ENCODE measurements at regions not wholly inside any gene's neighbourhood (a gene's known extent, or its start where the extent isn't known, plus 50 kb on each side); places are given as distances from the start of the nearest gene placed in this dataset.

DNA sequence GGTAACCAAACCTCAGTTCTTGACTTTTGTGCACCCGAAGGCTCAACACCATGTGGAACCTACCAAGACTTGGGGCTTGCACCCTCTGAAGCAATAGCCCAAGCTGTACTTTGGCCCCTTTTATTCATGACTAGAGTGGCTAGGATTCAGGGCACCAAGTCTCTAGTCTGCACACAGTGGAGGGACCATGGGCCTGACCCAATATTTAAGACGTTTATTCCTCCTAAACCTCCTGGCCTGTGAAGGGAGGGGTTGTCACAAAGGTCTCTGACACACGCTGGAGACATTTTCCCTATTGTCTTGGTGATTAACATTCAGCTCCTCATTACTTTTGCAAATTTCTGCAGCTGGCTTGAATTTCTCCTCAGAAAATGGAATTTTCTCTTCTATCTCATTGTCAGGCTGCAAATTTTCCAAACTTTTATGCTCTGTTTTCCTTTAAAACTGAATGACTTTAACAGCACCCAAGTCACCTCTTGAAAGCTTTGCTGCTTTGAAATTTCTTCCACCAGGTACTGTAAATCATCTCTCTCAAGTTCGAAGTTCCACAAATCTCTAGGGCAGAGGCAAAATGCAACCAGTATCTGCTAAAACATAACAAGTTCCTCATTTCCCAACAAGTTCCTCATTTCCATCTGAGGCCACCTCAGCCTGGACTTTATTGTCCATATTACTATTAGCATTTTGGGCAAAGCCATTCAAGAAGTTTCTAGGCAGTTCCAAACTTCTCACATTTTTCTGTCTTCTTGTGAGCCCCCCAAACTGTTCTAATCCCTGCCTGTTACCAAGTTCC, 481.4 kb upstream of the BTBD3 start:
- TF ChIP-seq POLR2A (IDR thresholded peaks at IDR 0.05; ENCODE audit: low read length) (no peak), GATA1 (IDR thresholded peaks at IDR 0.05; ENCODE audit: low read depth, low read length) (no peak)

DNA sequence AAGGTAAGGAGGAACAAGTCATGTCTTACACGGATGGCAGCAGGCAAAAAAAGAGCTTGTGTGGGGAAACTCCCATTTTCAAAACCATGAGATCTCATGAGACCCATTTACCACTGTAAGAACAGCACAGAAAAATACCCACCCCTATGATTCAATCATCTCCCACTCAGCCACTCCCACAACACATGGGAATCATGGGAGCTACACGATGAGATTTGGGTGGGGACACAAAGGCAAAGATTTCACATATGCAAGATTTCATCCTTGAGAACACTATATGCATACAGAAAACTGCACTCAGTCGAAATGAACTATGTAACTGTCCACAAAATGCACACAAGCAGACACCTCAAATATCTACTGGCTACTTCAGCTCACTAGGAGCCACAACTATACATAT, 480.6 kb upstream of the BTBD3 start:
- TF ChIP-seq GATA1 (IDR thresholded peaks at IDR 0.05; ENCODE audit: low read depth, low read length) (no peak), POLR2A (IDR thresholded peaks at IDR 0.05; ENCODE audit: low read length) (no peak)
- DNase-seq = no peak

More for the DNA sequence above, 481.4 kb upstream of the BTBD3 start:
- no peak for DNase-seq

DNA sequence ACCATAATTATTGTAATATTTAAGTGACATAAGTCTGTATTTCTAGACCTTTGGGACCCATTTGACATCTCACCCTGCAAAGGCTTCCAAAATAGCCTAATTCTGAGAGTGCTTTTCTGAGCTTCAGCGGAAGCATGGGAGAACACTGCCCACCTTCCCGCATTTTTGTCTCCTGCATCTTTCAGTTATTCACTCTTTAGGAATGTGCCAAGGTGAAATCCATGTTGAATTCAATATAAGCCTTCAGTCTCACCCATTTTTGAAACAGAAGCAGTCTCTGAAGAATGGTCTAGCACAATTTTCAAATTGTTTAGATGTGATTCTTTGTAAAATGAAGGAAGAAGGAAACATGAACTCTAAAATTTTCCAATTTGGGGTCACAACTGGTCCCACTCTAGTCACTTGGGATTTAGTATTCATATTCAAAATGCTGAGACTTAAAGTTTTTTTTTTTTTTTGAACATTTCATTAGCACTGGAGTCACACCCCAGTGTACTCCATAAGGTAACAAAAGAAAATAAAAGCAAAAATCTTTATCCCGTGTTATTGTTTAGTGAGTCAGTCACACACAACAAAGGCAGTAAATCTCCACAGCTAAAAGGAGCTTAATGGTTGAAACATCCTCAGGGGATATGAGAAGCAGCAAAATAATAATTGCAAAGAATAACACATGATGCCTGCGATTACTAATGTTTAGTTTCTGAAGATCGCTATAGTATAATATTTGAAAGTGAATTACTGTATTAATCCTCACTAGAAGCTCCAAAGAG, 479.9 kb upstream of the BTBD3 start:
- no peak for TF ChIP-seq GATA1 (IDR thresholded peaks at IDR 0.05; ENCODE audit: low read depth, low read length)
- no peak for TF ChIP-seq POLR2A (IDR thresholded peaks at IDR 0.05; ENCODE audit: low read length)
- DNase-seq = no peak

DNA sequence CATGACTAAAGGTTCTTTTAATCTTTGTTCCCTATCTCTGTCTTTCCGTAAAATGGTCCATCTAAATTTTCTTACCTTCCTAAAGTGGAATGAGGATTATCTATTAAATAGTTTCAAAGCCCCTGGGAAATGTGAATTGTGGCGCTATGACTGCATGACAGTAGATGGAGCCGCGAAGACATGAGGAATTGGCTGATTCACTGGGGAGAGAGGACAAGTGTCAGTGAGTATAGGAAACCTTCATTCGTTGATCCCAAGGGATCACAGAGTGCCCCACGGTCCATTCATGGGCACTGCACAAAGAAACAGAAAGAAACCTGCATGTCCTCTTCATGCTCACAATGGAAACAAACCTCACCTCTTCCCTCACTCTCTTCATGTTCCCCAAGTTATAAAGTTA, 479.3 kb upstream of the BTBD3 start:
- TF ChIP-seq POLR2A (IDR thresholded peaks at IDR 0.05; ENCODE audit: low read length) (no peak), GATA1 (IDR thresholded peaks at IDR 0.05; ENCODE audit: low read depth, low read length) (no peak)
- no peak for DNase-seq

DNA sequence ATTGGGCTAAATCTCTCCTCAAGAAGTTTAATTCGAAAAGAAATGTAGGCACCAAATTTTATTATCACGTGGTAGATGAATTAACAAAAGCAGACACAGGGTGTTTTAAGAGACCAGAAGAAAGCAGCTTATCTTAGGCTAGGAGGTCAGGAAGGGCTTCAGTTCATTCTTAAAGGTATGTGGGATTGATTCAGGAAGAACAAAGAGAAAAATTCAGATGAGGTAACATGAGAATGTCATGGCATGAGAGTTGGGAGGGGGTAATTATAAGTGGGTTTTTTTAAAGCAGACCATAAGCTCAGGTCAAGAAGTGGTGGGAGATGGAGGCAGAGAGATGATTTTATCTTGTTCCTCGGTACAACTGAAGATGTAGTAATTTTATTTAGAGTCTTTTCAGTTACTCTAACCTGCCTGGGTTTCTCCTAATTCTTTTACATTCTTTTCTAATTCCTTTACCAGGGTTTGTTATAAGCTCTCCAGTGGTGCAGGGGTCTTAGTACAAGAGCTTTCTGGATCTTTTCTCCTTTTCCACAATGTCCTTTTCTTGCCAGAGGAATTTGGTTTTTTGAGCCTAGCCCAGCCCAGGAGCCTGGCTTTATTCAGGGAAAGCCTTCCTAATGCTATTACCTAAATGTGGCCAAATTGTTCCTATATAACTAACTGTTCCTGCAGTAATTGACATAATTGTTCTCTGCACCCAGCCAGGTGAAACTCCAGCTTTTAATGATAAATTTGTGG, 474.1 kb upstream of the BTBD3 start:
- no peak for DNase-seq
- TF ChIP-seq POLR2A (IDR thresholded peaks at IDR 0.05; ENCODE audit: low read length) (no peak), GATA1 (IDR thresholded peaks at IDR 0.05; ENCODE audit: low read depth, low read length) (no peak)

DNA sequence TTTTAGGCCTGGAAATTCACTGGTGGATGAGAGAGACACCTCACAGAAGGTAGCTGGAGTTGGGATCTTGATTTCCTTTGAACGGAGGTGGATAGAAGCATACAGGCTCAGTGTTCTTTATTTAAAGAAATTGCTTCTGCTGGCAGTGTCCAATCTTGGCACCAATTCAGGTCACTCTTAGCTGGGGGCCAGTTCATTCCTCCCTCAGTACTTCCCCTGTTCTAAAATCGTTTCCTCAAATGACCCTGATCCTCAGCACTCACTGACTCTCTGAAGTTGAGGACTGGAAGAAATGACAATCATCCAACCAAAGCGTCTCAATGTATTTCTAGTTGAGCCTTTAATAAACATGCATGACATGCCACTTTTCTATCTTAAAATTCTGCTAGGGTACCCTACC, 472.5 kb upstream of the BTBD3 start:
- TF ChIP-seq GATA1 (IDR thresholded peaks at IDR 0.05; ENCODE audit: low read depth, low read length) = no peak
- no peak for TF ChIP-seq POLR2A (IDR thresholded peaks at IDR 0.05; ENCODE audit: low read length)
- DNase-seq = no peak

DNA sequence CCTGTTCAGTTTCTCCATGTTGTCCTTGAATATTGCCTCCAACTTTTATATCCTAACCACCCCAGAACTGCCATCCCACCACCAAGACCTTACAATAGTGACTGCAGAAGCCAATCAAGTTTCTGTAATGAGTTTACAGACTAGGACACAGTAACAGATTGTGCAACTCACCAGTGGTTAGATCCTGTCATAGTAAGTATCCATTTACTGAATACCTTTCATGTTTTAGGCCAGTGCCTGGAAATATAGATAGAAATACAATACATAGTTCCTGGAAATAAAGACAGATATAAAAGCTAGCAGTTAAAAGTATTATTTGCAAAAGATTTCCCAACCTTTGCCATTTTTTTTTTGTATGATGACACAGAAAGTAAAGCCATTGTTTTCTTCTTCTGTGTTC, 471.8 kb upstream of the BTBD3 start:
- no peak for DNase-seq

DNA sequence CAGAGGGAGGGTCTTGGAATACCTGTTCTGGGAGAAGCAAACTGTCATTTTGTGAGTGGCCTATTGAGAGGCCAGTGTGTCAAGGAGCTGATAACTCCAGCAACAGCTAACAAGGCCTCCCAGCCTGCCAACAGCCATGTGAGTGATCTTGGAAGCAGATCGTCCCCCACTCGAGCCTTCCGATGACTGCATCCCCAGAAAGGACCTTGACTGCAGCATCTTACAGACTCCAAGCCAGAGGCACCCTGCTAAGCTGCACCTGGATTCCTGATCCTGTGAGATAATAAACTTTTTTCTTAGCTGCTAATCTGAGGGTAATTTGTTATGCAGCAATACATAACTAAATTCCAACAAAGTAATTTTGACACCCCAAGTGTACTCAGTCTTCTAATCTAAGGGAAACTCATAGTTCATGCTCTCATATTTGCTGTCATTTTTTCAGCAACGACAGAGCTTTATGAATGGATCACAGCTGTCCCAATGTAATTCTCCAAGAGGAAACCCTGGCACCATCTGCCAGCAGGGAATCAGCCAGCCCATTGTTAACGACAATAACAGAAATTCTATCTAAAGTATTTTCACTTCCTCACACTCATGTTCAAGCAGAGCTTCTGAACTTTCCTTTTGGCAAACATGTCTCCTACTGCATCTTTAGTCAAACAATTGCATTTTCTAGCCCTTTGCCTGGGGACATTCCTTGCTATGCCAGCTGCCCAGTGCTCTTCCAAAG, 470.2 kb upstream of the BTBD3 start:
- no peak for DNase-seq
- TF ChIP-seq POLR2A (IDR thresholded peaks at IDR 0.05; ENCODE audit: low read length) = no peak
- TF ChIP-seq GATA1 (IDR thresholded peaks at IDR 0.05; ENCODE audit: low read depth, low read length) = no peak

More for the DNA sequence above, 471.8 kb upstream of the BTBD3 start:
- TF ChIP-seq GATA1 (IDR thresholded peaks at IDR 0.05; ENCODE audit: low read depth, low read length) (no peak), POLR2A (IDR thresholded peaks at IDR 0.05; ENCODE audit: low read length) (no peak)

DNA sequence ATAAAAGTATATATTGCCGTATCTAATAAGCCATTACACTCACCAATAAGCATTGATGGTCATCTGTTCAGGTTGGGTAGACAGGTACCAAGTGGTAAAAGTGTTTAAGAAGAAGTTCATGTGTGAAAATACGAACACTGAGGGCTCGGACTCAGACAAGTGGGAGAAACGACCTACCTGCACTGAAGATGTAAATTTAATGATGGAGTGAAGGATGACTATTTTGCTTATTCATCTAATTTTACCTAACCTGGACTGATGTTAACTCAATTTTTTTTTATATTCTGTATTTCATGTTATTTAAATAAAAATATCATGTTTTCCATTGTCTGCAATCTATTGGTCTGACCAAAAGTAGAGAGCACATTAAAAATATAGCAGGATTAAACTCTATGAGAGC, 469.1 kb upstream of the BTBD3 start:
- no peak for TF ChIP-seq POLR2A (IDR thresholded peaks at IDR 0.05; ENCODE audit: low read length)
- no peak for TF ChIP-seq GATA1 (IDR thresholded peaks at IDR 0.05; ENCODE audit: low read depth, low read length)
- DNase-seq = no peak

DNA sequence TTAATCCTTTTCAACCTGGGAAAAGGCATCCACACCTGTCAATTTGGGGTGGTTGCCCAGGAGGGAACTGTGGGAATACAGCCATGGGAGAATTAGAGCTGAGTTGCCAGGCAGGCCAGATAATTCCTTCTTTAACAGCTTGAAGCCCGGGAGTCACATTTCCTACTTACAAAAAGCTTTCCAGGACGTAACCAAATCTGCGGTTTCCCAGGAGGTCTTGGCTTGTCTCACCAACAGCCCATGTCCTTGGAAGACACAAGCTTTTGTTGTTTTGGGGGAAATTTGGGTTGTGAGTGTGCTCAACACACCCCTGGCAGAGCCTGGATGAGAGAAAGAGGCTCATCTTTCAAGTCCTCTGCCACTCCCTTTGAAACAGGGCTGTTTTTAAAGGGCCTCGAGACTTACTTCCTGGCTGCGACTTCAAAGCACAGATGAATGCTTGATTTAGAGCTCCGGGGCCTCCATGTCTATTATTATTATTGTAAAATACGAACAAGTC, 465.9 kb upstream of the BTBD3 start:
- DNase-seq = no peak
- TF ChIP-seq POLR2A (IDR thresholded peaks at IDR 0.05; ENCODE audit: low read length) = no peak
- TF ChIP-seq GATA1 (IDR thresholded peaks at IDR 0.05; ENCODE audit: low read depth, low read length) = no peak

DNA sequence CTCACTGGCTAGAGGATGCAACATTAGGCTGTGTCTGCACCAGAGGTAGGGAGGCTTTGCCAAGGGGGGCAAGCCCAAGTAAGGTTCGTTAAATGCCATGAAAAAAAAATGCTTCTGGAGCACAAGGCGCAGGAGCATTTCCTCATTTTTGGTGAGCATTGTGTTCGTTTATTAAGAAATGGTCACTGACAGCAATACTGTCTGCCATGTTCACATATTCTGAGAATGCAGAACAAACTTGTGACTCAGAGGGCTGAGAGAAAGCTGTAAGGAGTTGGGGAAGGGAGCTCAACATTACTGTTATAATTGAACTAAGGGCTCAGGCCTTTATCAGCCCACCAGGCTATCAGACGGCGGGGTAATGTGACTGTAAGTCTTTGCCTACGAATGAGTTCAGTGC, 465.4 kb upstream of the BTBD3 start:
- no peak for DNase-seq
- TF ChIP-seq GATA1 (IDR thresholded peaks at IDR 0.05; ENCODE audit: low read depth, low read length) = no peak
- TF ChIP-seq POLR2A (IDR thresholded peaks at IDR 0.05; ENCODE audit: low read length) = no peak

DNA sequence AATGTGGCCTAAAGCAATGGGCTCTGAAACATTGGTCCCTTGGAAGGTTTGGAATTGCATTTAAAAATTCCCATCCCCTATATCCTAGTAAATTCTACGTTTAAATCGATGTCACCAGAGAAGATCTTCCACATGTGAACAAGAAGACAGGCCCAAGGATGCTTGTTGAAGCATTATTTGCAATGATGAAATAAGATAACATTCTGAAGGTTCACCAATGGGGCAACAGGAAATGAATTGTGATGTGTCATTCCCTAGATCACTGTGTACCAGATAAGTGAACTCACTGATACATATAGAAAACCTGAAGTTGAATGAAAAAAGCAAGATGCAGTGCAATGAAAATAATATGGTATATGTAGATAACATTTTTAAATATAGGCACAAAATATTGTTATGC, 464.3 kb upstream of the BTBD3 start:
- TF ChIP-seq GATA1 (IDR thresholded peaks at IDR 0.05; ENCODE audit: low read depth, low read length) = no peak
- no peak for TF ChIP-seq POLR2A (IDR thresholded peaks at IDR 0.05; ENCODE audit: low read length)
- no peak for DNase-seq
